ENCODE measurements at regions not wholly inside any gene's neighbourhood (a gene's known extent, or its start where the extent isn't known, plus 50 kb on each side); places are given as distances from the start of the nearest gene placed in this dataset.

- TF ChIP-seq GATA2 (IDR thresholded peaks at IDR 0.05; ENCODE audit: low read depth, low read length): no peak
- TF ChIP-seq GATA3 (IDR thresholded peaks at IDR 0.05; ENCODE audit: low read depth, low read length): no peak
Measured at GRCh38 chr13:97057176-97057575, 62.9 kb upstream of the OXGR1 start.

GRCh38 chr13:97058391-97058790, 64.1 kb upstream of the OXGR1 start:
- TF ChIP-seq GATA3 (IDR thresholded peaks at IDR 0.05; ENCODE audit: low read depth, low read length) (no peak), GATA2 (IDR thresholded peaks at IDR 0.05; ENCODE audit: low read depth, low read length) (no peak)

GRCh38 chr13:97058926-97059325, 64.7 kb upstream of the OXGR1 start:
- TF ChIP-seq GATA3 (IDR thresholded peaks at IDR 0.05; ENCODE audit: low read depth, low read length): no peak
- TF ChIP-seq GATA2 (IDR thresholded peaks at IDR 0.05; ENCODE audit: low read depth, low read length): no peak

- TF ChIP-seq GATA2 (IDR thresholded peaks at IDR 0.05; ENCODE audit: low read depth, low read length) (no peak), GATA3 (IDR thresholded peaks at IDR 0.05; ENCODE audit: low read depth, low read length) (no peak)
Measured at GRCh38 chr13:97067017-97067895, 73.0 kb upstream of the OXGR1 start.

GRCh38 chr13:97068151-97068550, 73.9 kb upstream of the OXGR1 start:
- TF ChIP-seq GATA2 (IDR thresholded peaks at IDR 0.05; ENCODE audit: low read depth, low read length) (no peak), GATA3 (IDR thresholded peaks at IDR 0.05; ENCODE audit: low read depth, low read length) (no peak)

GRCh38 chr13:97069050-97069815, 75.0 kb upstream of the OXGR1 start:
- TF ChIP-seq GATA3 (IDR thresholded peaks at IDR 0.05; ENCODE audit: low read depth, low read length): no peak
- no peak for TF ChIP-seq GATA2 (IDR thresholded peaks at IDR 0.05; ENCODE audit: low read depth, low read length)

- TF ChIP-seq GATA2 (IDR thresholded peaks at IDR 0.05; ENCODE audit: low read depth, low read length) (no peak), GATA3 (IDR thresholded peaks at IDR 0.05; ENCODE audit: low read depth, low read length) (no peak)
Measured at GRCh38 chr13:97072297-97072696, 78.0 kb upstream of the OXGR1 start.

- TF ChIP-seq GATA3 (IDR thresholded peaks at IDR 0.05; ENCODE audit: low read depth, low read length): no peak
- TF ChIP-seq GATA2 (IDR thresholded peaks at IDR 0.05; ENCODE audit: low read depth, low read length): no peak
Measured at GRCh38 chr13:97074618-97075017, 80.3 kb upstream of the OXGR1 start.

GRCh38 chr13:97076898-97077297, 82.6 kb upstream of the OXGR1 start:
- TF ChIP-seq GATA2 (IDR thresholded peaks at IDR 0.05; ENCODE audit: low read depth, low read length): no peak
- no peak for TF ChIP-seq GATA3 (IDR thresholded peaks at IDR 0.05; ENCODE audit: low read depth, low read length)

GRCh38 chr13:97077341-97077740, 83.1 kb upstream of the OXGR1 start:
- no peak for TF ChIP-seq GATA2 (IDR thresholded peaks at IDR 0.05; ENCODE audit: low read depth, low read length)
- TF ChIP-seq GATA3 (IDR thresholded peaks at IDR 0.05; ENCODE audit: low read depth, low read length): no peak

GRCh38 chr13:97079726-97080125, 85.5 kb upstream of the OXGR1 start:
- TF ChIP-seq GATA2 (IDR thresholded peaks at IDR 0.05; ENCODE audit: low read depth, low read length): no peak
- no peak for TF ChIP-seq GATA3 (IDR thresholded peaks at IDR 0.05; ENCODE audit: low read depth, low read length)

- TF ChIP-seq GATA3 (IDR thresholded peaks at IDR 0.05; ENCODE audit: low read depth, low read length): no peak
- no peak for TF ChIP-seq GATA2 (IDR thresholded peaks at IDR 0.05; ENCODE audit: low read depth, low read length)
Measured at GRCh38 chr13:97082461-97083207, 88.4 kb upstream of the OXGR1 start.

- TF ChIP-seq GATA2 (IDR thresholded peaks at IDR 0.05; ENCODE audit: low read depth, low read length) (no peak), GATA3 (IDR thresholded peaks at IDR 0.05; ENCODE audit: low read depth, low read length) (no peak)
Measured at GRCh38 chr13:97091196-97091595, 96.9 kb upstream of the OXGR1 start.

GRCh38 chr13:97100821-97101220, 106.5 kb upstream of the OXGR1 start:
- TF ChIP-seq GATA2 (IDR thresholded peaks at IDR 0.05; ENCODE audit: low read depth, low read length) (no peak), GATA3 (IDR thresholded peaks at IDR 0.05; ENCODE audit: low read depth, low read length) (no peak)
